Fibroblast of skin of right quadriceps (primary cell): ENCODE measurements at regions not wholly inside any gene's neighbourhood (a gene's known extent, or its start where the extent isn't known, plus 50 kb on each side); places are given as distances from the start of the nearest gene placed in this dataset.
"Not testable (repeated sequence)": the region's sequence is repeated elsewhere in the genome, so short reads cannot be mapped to it uniquely, and the experiment has no call there.

Experiments
- DNase-seq: peaks from one replicate; pipeline ENCODE4 v3.0.0-alpha.2; 2013

- DNase-seq, result no peak
Measured at GRCh38 chr12:131530041-131530332, 180.9 kb upstream of the SFSWAP start.

GRCh38 chr12:131530422-131530821, 180.5 kb upstream of the SFSWAP start:
- no peak for DNase-seq

GRCh38 chr12:131533139-131533538, 177.8 kb upstream of the SFSWAP start:
- no peak for DNase-seq

GRCh38 chr12:131535779-131536178, 175.1 kb upstream of the SFSWAP start:
- no peak for DNase-seq

GRCh38 chr12:131536337-131536736, 174.6 kb upstream of the SFSWAP start:
- DNase-seq, result no peak

- DNase-seq, result no peak
Measured at GRCh38 chr12:131536766-131537165, 174.1 kb upstream of the SFSWAP start.

- DNase-seq, result no peak
Measured at GRCh38 chr12:131537267-131537958, 173.5 kb upstream of the SFSWAP start.

- DNase-seq, result no peak
Measured at GRCh38 chr12:131539381-131539780, 171.5 kb upstream of the SFSWAP start.

- no peak for DNase-seq
Measured at GRCh38 chr12:131540138-131540623, 170.7 kb upstream of the SFSWAP start.

- DNase-seq, result not testable (repeated sequence)
Measured at GRCh38 chr12:131541512-131541911, 169.4 kb upstream of the SFSWAP start.

- no peak for DNase-seq
Measured at GRCh38 chr12:131542351-131542750, 168.5 kb upstream of the SFSWAP start.

GRCh38 chr12:131543040-131543439, 167.8 kb upstream of the SFSWAP start:
- no peak for DNase-seq

- no peak for DNase-seq
Measured at GRCh38 chr12:131547555-131547954, 163.3 kb upstream of the SFSWAP start.

- DNase-seq, result no peak
Measured at GRCh38 chr12:131550121-131550520, 160.8 kb upstream of the SFSWAP start.

- no peak for DNase-seq
Measured at GRCh38 chr12:131551675-131552491, 159.0 kb upstream of the SFSWAP start.

GRCh38 chr12:131552492-131552863, 158.4 kb upstream of the SFSWAP start:
- no peak for DNase-seq

GRCh38 chr12:131553096-131553777, 157.7 kb upstream of the SFSWAP start:
- no peak for DNase-seq

GRCh38 chr12:131555197-131555846, 155.6 kb upstream of the SFSWAP start:
- no peak for DNase-seq

GRCh38 chr12:131555866-131556265, 155.0 kb upstream of the SFSWAP start:
- no peak for DNase-seq

GRCh38 chr12:131557078-131557709, 153.7 kb upstream of the SFSWAP start:
- no peak for DNase-seq

GRCh38 chr12:131559517-131560516, 151.1 kb upstream of the SFSWAP start:
- no peak for DNase-seq

- DNase-seq, result no peak
Measured at GRCh38 chr12:131561051-131561450, 149.8 kb upstream of the SFSWAP start.
